H1 (cell line): ENCODE measurements at regions not wholly inside any gene's neighbourhood (a gene's known extent, or its start where the extent isn't known, plus 50 kb on each side); places are given as distances from the start of the nearest gene placed in this dataset.

Experiments used
- CTCF ChIA-PET: fragments of 300-600 bp; sonication (Branson Sonifier 250); formaldehyde crosslinking; loops from one replicate; lab custom pipeline; 2021; ENCODE audit not compliant: partially characterized antibody; lab: Charles Lee
- POLR2A ChIA-PET: fragments of 300-600 bp; sonication (Branson Sonifier 250); formaldehyde crosslinking; loops from one replicate; lab custom pipeline; 2021; ENCODE audit warnings: inconsistent platforms; ENCODE audit not compliant: partially characterized antibody; lab: Charles Lee
- DNase-seq, 2 experiments: peaks; one replicate each; pipeline versions ENCODE4 v3.0.0 to v3.0.0-alpha.2; 2010 to 2022; ENCODE audit warnings: low spot score in 2 of 2, low read depth in 1 of 2, mixed read lengths in 1 of 2
- FAIRE-seq: peaks from 2 replicates; lab custom pipeline; 2011; peaks lifted over from hg19 to GRCh38; lab: Jason Lieb, UNC
- H2AFZ ChIP-seq: 2 replicates; pipeline ENCODE4 v1.8.1; 2012; ENCODE audit warnings: low read length, inconsistent platforms
- H2AK5ac ChIP-seq: 2 replicates; pipeline ENCODE4 v1.6.1; 2013; ENCODE audit warnings: low read depth, low read length
- H2BK120ac ChIP-seq: replicated peaks from 2 replicates; pipeline ENCODE3; 2013; ENCODE audit warnings: low read depth, low read length, inconsistent platforms
- H2BK12ac ChIP-seq: 2 replicates; pipeline ENCODE4 v1.6.1; 2013; ENCODE audit warnings: low read depth, low read length
- H2BK15ac ChIP-seq: 2 replicates; pipeline ENCODE4 v1.6.1; 2013; ENCODE audit warnings: low read length
- H2BK20ac ChIP-seq: 2 replicates; pipeline ENCODE4 v1.6.1; 2013; ENCODE audit warnings: low read length
- H2BK5ac ChIP-seq: 2 replicates; pipeline ENCODE4 v1.6.1; 2013; ENCODE audit warnings: low read depth, low read length
- H3K14ac ChIP-seq: 2 replicates; pipeline ENCODE4 v1.6.1; 2013; ENCODE audit warnings: inconsistent platforms; ENCODE audit not compliant: insufficient read length
- H3K18ac ChIP-seq: 2 replicates; pipeline ENCODE4 v1.6.1; 2013; ENCODE audit warnings: low read length; ENCODE audit errors: extremely low read depth
- H3K23ac ChIP-seq: 2 replicates; pipeline ENCODE4 v1.6.1; 2013; ENCODE audit warnings: inconsistent platforms; ENCODE audit not compliant: insufficient read length
- H3K23me2 ChIP-seq: 2 replicates; pipeline ENCODE4 v1.6.1; 2013; ENCODE audit warnings: low read depth, low read length
- H3K27ac ChIP-seq: 2 replicates; pipeline ENCODE4 v1.6.1; 2011; ENCODE audit warnings: low read depth, low read length, inconsistent platforms
- H3K27me3 ChIP-seq, 4 experiments: replicated peaks in 1 of 4; 1 replicate in 1 of 4; 2 replicates in 3 of 4; pipeline versions ENCODE4 v1.6.1 to v1.8.1; 2011 to 2013; ENCODE audit warnings: low read length in 3 of 4, mild to moderate bottlenecking in 3 of 4, inconsistent platforms in 2 of 4, mixed read lengths in 2 of 4, moderate library complexity in 1 of 4; ENCODE audit not compliant: control insufficient read depth in 3 of 4, insufficient read depth in 3 of 4; ENCODE audit errors: extremely low read depth in 1 of 4
- H3K36me3 ChIP-seq, 4 experiments: 2 replicates each; pipeline versions ENCODE4 v1.6.1 to v1.8.1; 2011 to 2013; ENCODE audit warnings: mild to moderate bottlenecking in 4 of 4, low read length in 3 of 4, moderate library complexity in 2 of 4, control low read depth in 1 of 4, inconsistent platforms in 1 of 4; ENCODE audit not compliant: insufficient read depth in 4 of 4, control insufficient read depth in 2 of 4
- H3K4ac ChIP-seq: replicated peaks from 2 replicates; pipeline ENCODE3; 2013; ENCODE audit warnings: low read length, low read depth, mixed read lengths, inconsistent platforms; ENCODE audit not compliant: insufficient read length
- H3K4me1 ChIP-seq, 4 experiments: replicated peaks in 1 of 4; 1 replicate in 1 of 4; 2 replicates in 3 of 4; pipeline versions ENCODE4 v1.6.1 to v1.8.1; 2011 to 2013; ENCODE audit warnings: low read length in 3 of 4, inconsistent platforms in 2 of 4, mixed read lengths in 1 of 4; ENCODE audit not compliant: insufficient read depth in 4 of 4, control insufficient read depth in 3 of 4
- H3K4me2 ChIP-seq, 2 experiments: 2 replicates each; pipeline versions ENCODE4 v1.6.1 to v1.8.1; 2011 to 2013; ENCODE audit warnings: low read depth in 2 of 2, low read length in 2 of 2, control low read depth in 1 of 2, inconsistent platforms in 1 of 2, mild to moderate bottlenecking in 1 of 2; ENCODE audit not compliant: insufficient read depth in 1 of 2
- H3K4me3 ChIP-seq, 4 experiments: fragments of 200-600, 300-600 bp in 1 of 4; sonication (generic), shearing (Covaris generic), sonication (Bioruptor Twin) in 1 of 4; 2 replicates each; pipeline versions ENCODE4 v1.5.1 to v1.8.1; 2011 to 2016; ENCODE audit warnings: low read length in 4 of 4, low read depth in 3 of 4, control low read depth in 2 of 4, inconsistent platforms in 2 of 4, mild to moderate bottlenecking in 2 of 4, mixed read lengths in 1 of 4, moderate library complexity in 1 of 4; ENCODE audit not compliant: insufficient read depth in 2 of 4; ENCODE audit errors: extremely low read depth in 1 of 4
- H3K56ac ChIP-seq: replicated peaks from 2 replicates; pipeline ENCODE3; 2013; ENCODE audit warnings: low read depth, mild to moderate bottlenecking, mixed read lengths, low read length, inconsistent platforms; ENCODE audit not compliant: insufficient read length
- H3K79me1 ChIP-seq: 2 replicates; pipeline ENCODE4 v1.6.1; 2013; ENCODE audit warnings: low read depth, low read length, control low read depth
- H3K79me2 ChIP-seq, 2 experiments: 2 replicates each; pipeline versions ENCODE4 v1.6.1 to v1.8.1; 2012 to 2013; ENCODE audit warnings: low read length in 2 of 2, mild to moderate bottlenecking in 2 of 2, inconsistent platforms in 1 of 2; ENCODE audit not compliant: insufficient read depth in 2 of 2, control insufficient read depth in 1 of 2
- H3K9ac ChIP-seq, 4 experiments: replicated peaks in 1 of 4; 1 replicate in 1 of 4; 2 replicates in 3 of 4; pipeline versions ENCODE4 v1.6.1 to v1.8.1; 2011 to 2013; ENCODE audit warnings: low read depth in 3 of 4, low read length in 3 of 4, control low read depth in 2 of 4, mild to moderate bottlenecking in 2 of 4, moderate library complexity in 2 of 4, inconsistent platforms in 1 of 4; ENCODE audit errors: extremely low read depth in 1 of 4
- H3K9me3 ChIP-seq, 2 experiments: 2 replicates each; pipeline versions ENCODE4 v1.6.1 to v1.8.1; 2012 to 2013; ENCODE audit warnings: mild to moderate bottlenecking in 2 of 2, moderate library complexity in 2 of 2, control low read depth in 1 of 2, inconsistent platforms in 1 of 2, low read depth in 1 of 2, low read length in 1 of 2, mixed read lengths in 1 of 2; ENCODE audit not compliant: insufficient read depth in 2 of 2
- H4K20me1 ChIP-seq, 2 experiments: replicated peaks in 1 of 2; 2 replicates each; pipeline versions ENCODE3 to v1.8.1; 2011 to 2013; ENCODE audit warnings: inconsistent platforms in 2 of 2, low read length in 2 of 2, mild to moderate bottlenecking in 1 of 2; ENCODE audit not compliant: insufficient read depth in 2 of 2, control insufficient read depth in 1 of 2
- H4K5ac ChIP-seq: 2 replicates; pipeline ENCODE4 v1.6.1; 2013; ENCODE audit warnings: low read length, low read depth, mixed read lengths, inconsistent platforms; ENCODE audit not compliant: insufficient read length
- H4K8ac ChIP-seq: 2 replicates; pipeline ENCODE4 v1.8.0; 2013; ENCODE audit warnings: mild to moderate bottlenecking, moderate library complexity, low read length, inconsistent platforms; ENCODE audit not compliant: insufficient read depth; ENCODE audit errors: extremely low read depth
- H4K91ac ChIP-seq: replicated peaks from 2 replicates; pipeline ENCODE3; 2013; ENCODE audit warnings: low read length, mixed read lengths, inconsistent platforms; ENCODE audit not compliant: insufficient read length
- ATF2 ChIP-seq: IDR thresholded peaks from 2 replicates; pipeline ENCODE4 v1.6.1; 2012; ENCODE audit warnings: low read length, inconsistent platforms
- HDAC6 ChIP-seq: IDR thresholded peaks from one replicate; pipeline ENCODE4 v1.7.1; 2012; ENCODE audit warnings: low read depth, mild to moderate bottlenecking, inconsistent platforms, low read length, moderate library complexity
- KDM5A ChIP-seq: fragments of 200-600 bp; IDR thresholded peaks from 2 replicates; pipeline ENCODE4 v1.7.1; 2012; ENCODE audit warnings: mild to moderate bottlenecking, low read length, inconsistent platforms, mixed read lengths
- MAFK ChIP-seq: IDR thresholded peaks from 2 replicates; pipeline ENCODE4 v1.6.1; 2012; ENCODE audit warnings: low read depth, mild to moderate bottlenecking, improper control_type of control experiment, low read length
- RNF2 ChIP-seq: fragments of 200-900, 300-1000 bp; sonication (generic); IDR thresholded peaks from 2 replicates; pipeline ENCODE4 v1.7.1; 2016; ENCODE audit warnings: borderline replicate concordance, low read depth, mild to moderate bottlenecking, antibody characterized with exemption, low read length; ENCODE audit not compliant: poor library complexity, severe bottlenecking; ENCODE audit errors: missing control alignments
- SAP30 ChIP-seq: fragments of 300-600 bp; sonication (generic); IDR thresholded peaks from 2 replicates; pipeline ENCODE4 v1.7.1; 2012; ENCODE audit warnings: low read length, moderate library complexity, mild to moderate bottlenecking, inconsistent platforms; ENCODE audit not compliant: insufficient read depth, insufficient replicate concordance
- SP4 ChIP-seq: IDR thresholded peaks from 2 replicates; pipeline ENCODE4 v1.6.1; 2012; ENCODE audit warnings: low read length, inconsistent platforms
- WGBS, 2 experiments: shearing (Covaris generic) in 1 of 2; methylation state at CpG; one replicate each; pipeline versions ENCODE4 v1.1.6 to v1.1.7; 2013 to 2015; ENCODE audit warnings: low lambda C conversion rate in 2 of 2, mixed read lengths in 2 of 2, inconsistent platforms in 1 of 2, low coverage in 1 of 2, missing lambda C conversion rate in 1 of 2; ENCODE audit not compliant: insufficient replicate concordance in 2 of 2, insufficient coverage in 1 of 2, insufficient read length in 1 of 2; ENCODE audit errors: extremely low coverage in 1 of 2, missing lambda C conversion rate in 1 of 2; 5-methylcytosine and 5-hydroxymethylcytosine counted together

- Histone ChIP-seq H3K27me3 (no peaks in the 10 kb centered on the region), H4K5ac (no peak overlapping the region), H3K9me3 (no peaks in the 10 kb centered on the region), H3K4me1 (no peaks in the 10 kb centered on the region), H3K56ac (no peak overlapping the region), H3K23me2 (no peaks in the 10 kb centered on the region), H3K23ac (no peak overlapping the region), H2AK5ac (no peak overlapping the region), H3K18ac (no peak overlapping the region), H2BK12ac (no peak overlapping the region), H3K4ac (no peak overlapping the region), H2BK20ac (no peak overlapping the region), H3K4me3 (no peak overlapping the region), H2BK15ac (no peak overlapping the region), H3K79me2 (no peaks in the 10 kb centered on the region), H3K27ac (no peak overlapping the region), H4K8ac (no peak overlapping the region), H3K36me3 (no peaks in the 10 kb centered on the region), H3K79me1 (no peaks in the 10 kb centered on the region), H2AFZ (no peak overlapping the region), H4K20me1 (no peaks in the 10 kb centered on the region), H2BK5ac (no peak overlapping the region), H2BK120ac (no peak overlapping the region), H3K9ac (no peak overlapping the region), H3K4me2 (no peak overlapping the region), H4K91ac (no peak overlapping the region), H3K14ac (no peak overlapping the region)
- WGBS, 2 experiments = 86% methylated on average over 1 of the region's 1 CpG; no CpG with 5 or more reads in 1 of the 2 experiments
- ChIA-PET POLR2A (interaction anchor here (1.5 kb wide), 1 partner anchor 12 kb away, joined by 3 read pairs; no protein-coding TSS in a partner anchor), CTCF (no interaction called here)
- FAIRE-seq (no peak), DNase-seq (no peak)
- TF ChIP-seq SP4 (no peak), RNF2 (no peak), ATF2 (no peak), SAP30 (no peak), HDAC6 (no peak), MAFK (no peak), KDM5A (no peak)
Observed at GRCh38 chr1:116844775-116845174, 64.9 kb upstream of the PTGFRN start.
